ENCODE measurements at regions not wholly inside any gene's neighbourhood (a gene's known extent, or its start where the extent isn't known, plus 50 kb on each side); places are given as distances from the start of the nearest gene placed in this dataset.

DNA sequence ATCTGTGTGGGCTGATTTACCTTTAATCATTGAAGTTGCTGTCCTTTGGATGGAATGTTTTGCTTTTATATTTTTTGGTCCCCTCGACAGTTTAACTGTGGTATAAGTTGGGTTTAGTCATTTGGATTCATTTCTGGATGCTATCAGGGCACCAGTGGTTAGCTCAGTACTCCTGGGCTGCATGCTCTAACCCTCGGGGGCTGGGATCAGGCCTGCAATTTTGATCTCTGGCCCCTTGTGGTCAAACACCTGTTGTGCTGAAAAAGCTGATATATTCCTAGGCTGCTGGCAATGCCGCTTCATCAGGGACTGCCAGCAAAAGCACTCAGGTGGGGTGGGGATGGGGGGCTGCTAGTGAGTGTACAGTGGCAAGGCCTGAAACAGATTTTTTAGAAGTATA is 440.4 kb upstream of the RIOK2 start:
- H3K36me3 Mint-ChIP-seq (ENCODE audit: insufficient read depth) = no peaks in the 10 kb centered on the region

DNA sequence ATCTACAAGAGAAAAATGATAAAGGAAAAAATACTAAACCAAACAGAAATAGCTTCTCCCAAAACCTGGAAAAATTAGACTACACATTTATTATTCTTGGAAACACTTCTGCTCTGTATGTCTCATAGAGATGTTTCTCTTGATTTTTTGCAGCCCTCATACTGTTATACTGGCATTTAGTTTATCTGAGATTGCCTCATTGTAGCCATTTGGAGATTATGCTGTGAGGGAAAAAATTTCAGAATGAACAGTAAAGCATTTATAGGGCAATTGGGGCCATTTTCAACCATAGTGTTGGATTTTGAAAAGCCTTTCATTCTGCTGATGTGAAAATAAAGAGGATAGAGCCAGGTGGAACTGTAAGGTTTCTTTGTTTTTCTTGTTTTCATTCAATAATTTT is 441.8 kb upstream of the RIOK2 start:
- no peak overlapping the region for H3K4me3 Mint-ChIP-seq
- H3K36me3 Mint-ChIP-seq (ENCODE audit: insufficient read depth) = no peaks in the 10 kb centered on the region
- no peak overlapping the region for H3K27ac Mint-ChIP-seq
- no peaks in the 10 kb centered on the region for H3K27me3 Mint-ChIP-seq
- H3K9me3 Mint-ChIP-seq = peaks cover 3 to 13% of the 10 kb centered on the region in 2 donors
- no peaks in the 10 kb centered on the region for H3K4me1 Mint-ChIP-seq (ENCODE audit: low read depth in 2 of 2)
- DNase-seq (no peak), ATAC-seq (replicated peaks) (no peak)

More for the DNA sequence above, 440.4 kb upstream of the RIOK2 start:
- no peak overlapping the region for H3K27ac Mint-ChIP-seq
- DNase-seq (no peak), ATAC-seq (replicated peaks) (no peak)
- H3K4me1 Mint-ChIP-seq (ENCODE audit: low read depth in 2 of 2) = no peaks in the 10 kb centered on the region
- no peaks in the 10 kb centered on the region for H3K27me3 Mint-ChIP-seq
- H3K9me3 Mint-ChIP-seq = peaks cover 9 to 26% of the 10 kb centered on the region in 2 donors
- no peak overlapping the region for H3K4me3 Mint-ChIP-seq

GRCh38 chr5:97627272-97627671 is 444.2 kb upstream of the RIOK2 start:
- Mint-ChIP-seq H3K9me3 (peaks cover 3 to 16% of the 10 kb centered on the region in 2 donors), H3K27ac (no peak overlapping the region), H3K36me3 (ENCODE audit: insufficient read depth) (no peaks in the 10 kb centered on the region), H3K4me3 (no peak overlapping the region), H3K27me3 (no peaks in the 10 kb centered on the region), H3K4me1 (ENCODE audit: low read depth in 2 of 2) (no peaks in the 10 kb centered on the region)
- DNase-seq = no peak
- no peak for ATAC-seq (replicated peaks)

DNA sequence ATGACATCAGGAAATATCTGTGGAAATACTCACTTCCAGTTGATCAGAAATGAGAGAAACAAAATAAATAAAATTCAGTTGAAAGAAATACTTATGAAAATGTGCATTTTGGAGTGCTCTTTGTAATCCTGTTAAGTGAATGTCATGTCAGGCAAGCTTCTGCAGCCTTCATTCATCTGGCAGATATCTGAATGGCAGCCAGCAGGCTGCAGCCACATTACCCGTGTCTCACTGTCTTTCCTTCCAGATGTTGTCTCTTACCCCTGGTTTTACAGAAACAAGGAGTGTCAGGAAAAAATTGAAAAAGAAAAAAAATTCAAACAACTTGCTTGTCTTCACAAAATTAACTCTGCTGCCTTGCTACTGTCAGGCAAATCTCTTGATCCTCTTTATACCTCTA is 445.0 kb upstream of the RIOK2 start:
- Mint-ChIP-seq H3K27me3 (no peaks in the 10 kb centered on the region), H3K27ac (no peak overlapping the region), H3K36me3 (ENCODE audit: insufficient read depth) (no peaks in the 10 kb centered on the region), H3K4me1 (ENCODE audit: low read depth in 2 of 2) (no peaks in the 10 kb centered on the region), H3K4me3 (no peak overlapping the region), H3K9me3 (peaks cover under 1 to 16% of the 10 kb centered on the region in 2 donors)
- no peak for ATAC-seq (replicated peaks)
- DNase-seq = no peak

DNA sequence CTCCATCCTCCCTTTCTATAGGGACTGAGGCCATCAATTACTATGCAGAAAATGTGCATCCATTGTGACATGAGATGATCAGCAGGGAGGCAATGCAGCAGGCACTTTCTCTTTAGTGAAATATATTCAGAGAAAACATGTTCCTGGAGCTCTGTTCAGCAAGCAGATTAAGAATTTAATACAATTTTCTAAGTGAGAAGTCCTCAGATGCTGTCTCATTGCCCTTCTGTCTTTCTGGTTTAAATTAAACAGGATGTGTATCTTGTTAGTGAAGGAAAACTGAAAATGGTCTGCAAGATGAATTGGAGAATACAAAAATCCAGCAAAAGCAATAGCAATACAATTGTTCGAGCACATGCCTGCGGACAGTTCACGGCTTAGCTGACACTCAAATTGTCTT is 445.8 kb upstream of the RIOK2 start:
- H3K27me3 Mint-ChIP-seq = no peaks in the 10 kb centered on the region
- no peak for ATAC-seq (replicated peaks)
- no peaks in the 10 kb centered on the region for H3K4me1 Mint-ChIP-seq (ENCODE audit: low read depth in 2 of 2)
- no peak overlapping the region for H3K27ac Mint-ChIP-seq
- H3K36me3 Mint-ChIP-seq (ENCODE audit: insufficient read depth) = no peaks in the 10 kb centered on the region
- no peak for DNase-seq
- no peak overlapping the region for H3K4me3 Mint-ChIP-seq
- H3K9me3 Mint-ChIP-seq = peaks cover 0 to 16% of the 10 kb centered on the region in 2 donors

- H3K9me3 Mint-ChIP-seq = peaks cover 0 to 16% of the 10 kb centered on the region in 2 donors
- H3K4me3 Mint-ChIP-seq = no peak overlapping the region
- no peaks in the 10 kb centered on the region for H3K36me3 Mint-ChIP-seq (ENCODE audit: insufficient read depth)
- no peaks in the 10 kb centered on the region for H3K27me3 Mint-ChIP-seq
- H3K27ac Mint-ChIP-seq = no peak overlapping the region
- no peaks in the 10 kb centered on the region for H3K4me1 Mint-ChIP-seq (ENCODE audit: low read depth in 2 of 2)
- ATAC-seq (replicated peaks) (no peak), DNase-seq (no peak)
Measured at GRCh38 chr5:97629276-97629675, 446.2 kb upstream of the RIOK2 start.

GRCh38 chr5:97635553-97635952 is 452.5 kb upstream of the RIOK2 start:
- H3K27ac Mint-ChIP-seq = no peak overlapping the region
- peaks cover 3 to 21% of the 10 kb centered on the region in 2 donors for H3K9me3 Mint-ChIP-seq
- no peak for ATAC-seq (replicated peaks)
- no peak for DNase-seq
- no peak overlapping the region for H3K4me3 Mint-ChIP-seq
- H3K36me3 Mint-ChIP-seq (ENCODE audit: insufficient read depth) = no peaks in the 10 kb centered on the region
- no peaks in the 10 kb centered on the region for H3K4me1 Mint-ChIP-seq (ENCODE audit: low read depth in 2 of 2)
- H3K27me3 Mint-ChIP-seq = no peaks in the 10 kb centered on the region

GRCh38 chr5:97636766-97637165 is 453.7 kb upstream of the RIOK2 start:
- H3K4me3 Mint-ChIP-seq = no peak overlapping the region
- ATAC-seq (replicated peaks) (no peak), DNase-seq (no peak)
- peaks cover 3 to 14% of the 10 kb centered on the region in 2 donors for H3K9me3 Mint-ChIP-seq
- H3K4me1 Mint-ChIP-seq (ENCODE audit: low read depth in 2 of 2) = no peaks in the 10 kb centered on the region
- no peaks in the 10 kb centered on the region for H3K36me3 Mint-ChIP-seq (ENCODE audit: insufficient read depth)
- H3K27ac Mint-ChIP-seq = no peak overlapping the region
- no peaks in the 10 kb centered on the region for H3K27me3 Mint-ChIP-seq

DNA sequence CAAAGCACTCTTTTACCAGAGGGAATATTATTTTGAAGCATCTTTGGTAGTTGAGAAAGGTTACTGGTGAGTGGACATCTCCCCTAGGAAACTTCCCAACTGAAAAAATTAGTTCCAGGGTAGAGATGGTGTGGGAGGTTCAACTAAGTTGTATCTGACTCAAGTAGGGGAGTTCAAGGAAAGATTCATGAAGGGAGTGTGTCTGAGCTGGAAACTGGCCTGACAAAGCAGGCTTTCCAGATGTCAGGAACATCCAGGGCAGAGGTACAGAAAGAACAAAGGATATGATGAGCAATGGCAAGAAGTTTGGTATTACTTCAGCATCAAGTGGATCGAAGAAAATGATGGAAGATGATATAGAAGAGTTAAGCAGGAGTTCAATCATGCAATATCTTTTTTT is 458.0 kb upstream of the RIOK2 start:
- Mint-ChIP-seq H3K4me3 (no peak overlapping the region), H3K36me3 (ENCODE audit: insufficient read depth) (no peaks in the 10 kb centered on the region), H3K4me1 (ENCODE audit: low read depth in 2 of 2) (no peaks in the 10 kb centered on the region), H3K27ac (no peak overlapping the region), H3K9me3 (peaks cover 3 to 13% of the 10 kb centered on the region in 2 donors), H3K27me3 (no peaks in the 10 kb centered on the region)
- no peak for ATAC-seq (replicated peaks)
- no peak for DNase-seq

DNA sequence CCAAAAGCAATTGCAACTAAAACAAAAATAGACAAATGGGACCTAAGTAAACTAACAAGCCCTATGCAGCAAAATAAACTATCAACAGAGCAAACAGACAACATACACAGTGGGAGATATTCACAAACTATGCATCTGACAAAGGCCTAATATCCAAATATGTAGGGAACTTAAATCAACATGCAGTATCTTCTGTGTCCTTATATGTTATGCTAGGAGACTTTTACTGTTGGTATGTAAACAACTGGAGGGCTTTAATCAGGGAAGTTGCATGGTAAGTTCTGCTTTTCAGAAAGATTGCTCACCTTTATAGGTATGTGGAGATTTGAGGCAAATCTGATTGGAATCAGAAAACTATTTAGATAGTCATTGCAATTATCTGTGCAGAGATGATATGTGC is 461.2 kb upstream of the RIOK2 start:
- no peaks in the 10 kb centered on the region for H3K27me3 Mint-ChIP-seq
- no peak overlapping the region for H3K27ac Mint-ChIP-seq
- no peaks in the 10 kb centered on the region for H3K36me3 Mint-ChIP-seq (ENCODE audit: insufficient read depth)
- ATAC-seq (replicated peaks) = no peak
- no peak for DNase-seq
- H3K4me3 Mint-ChIP-seq = no peak overlapping the region
- peaks cover 3 to 8% of the 10 kb centered on the region in 2 donors for H3K9me3 Mint-ChIP-seq
- no peaks in the 10 kb centered on the region for H3K4me1 Mint-ChIP-seq (ENCODE audit: low read depth in 2 of 2)

GRCh38 chr5:97644896-97645295 is 461.8 kb upstream of the RIOK2 start:
- Mint-ChIP-seq H3K36me3 (ENCODE audit: insufficient read depth) (no peaks in the 10 kb centered on the region), H3K4me3 (no peak overlapping the region), H3K9me3 (peaks cover 3 to 15% of the 10 kb centered on the region in 2 donors), H3K27me3 (no peaks in the 10 kb centered on the region), H3K27ac (no peak overlapping the region), H3K4me1 (ENCODE audit: low read depth in 2 of 2) (no peaks in the 10 kb centered on the region)
- DNase-seq (no peak), ATAC-seq (replicated peaks) (no peak)

DNA sequence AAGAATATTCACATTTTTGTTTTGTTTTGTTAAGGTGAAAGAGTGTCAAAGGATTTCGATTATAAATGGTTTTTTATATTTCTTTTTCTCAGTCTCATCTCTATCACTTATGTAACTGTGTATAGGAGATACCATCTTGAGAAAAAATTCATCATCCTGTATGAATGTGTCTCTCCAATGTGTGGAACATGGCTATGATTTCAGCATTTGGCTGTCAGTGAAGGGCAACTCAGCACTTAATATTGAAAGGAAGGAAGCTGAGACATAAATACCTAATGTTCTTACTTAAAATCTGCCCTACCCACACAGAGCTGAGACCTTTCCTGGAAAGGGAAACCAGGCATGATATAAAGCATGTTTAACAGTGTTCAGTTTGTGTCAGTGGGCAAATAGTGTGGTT is 474.2 kb upstream of the RIOK2 start:
- Mint-ChIP-seq H3K27ac (no peak overlapping the region), H3K4me3 (no peak overlapping the region), H3K36me3 (ENCODE audit: insufficient read depth) (no peaks in the 10 kb centered on the region), H3K4me1 (ENCODE audit: low read depth in 2 of 2) (no peaks in the 10 kb centered on the region), H3K27me3 (no peaks in the 10 kb centered on the region), H3K9me3 (peaks cover 4 to 25% of the 10 kb centered on the region in 2 donors)
- ATAC-seq (replicated peaks) = no peak
- DNase-seq = no peak

DNA sequence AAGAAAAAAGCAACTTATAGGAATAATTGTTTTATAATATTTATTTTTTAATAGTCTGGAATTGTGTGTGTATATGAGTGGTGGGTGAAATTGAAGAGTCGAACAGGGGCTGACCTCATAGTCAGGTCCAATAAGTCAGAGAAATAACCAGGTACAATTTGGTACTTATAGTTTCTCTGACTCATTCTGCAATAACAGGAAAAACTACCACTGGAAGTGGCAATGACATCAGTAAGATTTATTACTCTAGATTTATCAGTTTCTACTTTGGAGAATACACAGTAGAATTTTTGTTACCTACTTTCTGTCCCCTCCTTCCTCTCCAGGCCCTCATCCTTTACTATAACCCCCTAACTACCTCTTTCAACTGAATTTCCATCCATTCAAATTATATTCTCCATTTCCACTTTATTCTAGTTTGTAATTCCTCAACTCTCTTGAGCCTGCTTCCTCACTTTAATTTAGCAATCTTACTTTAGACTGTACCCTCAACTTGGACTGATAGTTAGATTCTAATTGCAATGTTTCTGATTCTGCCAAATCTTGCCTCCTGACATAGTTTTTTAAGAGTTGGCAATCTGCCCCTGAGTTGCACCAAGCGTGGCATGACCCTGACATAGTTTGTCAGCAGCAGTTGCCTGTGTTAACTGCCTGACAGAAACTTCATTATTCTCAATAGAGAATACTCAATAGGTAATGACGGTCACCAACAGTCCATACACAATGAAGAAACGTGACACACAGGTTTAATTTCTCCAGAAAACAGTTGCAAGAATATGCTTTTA is 475.3 kb upstream of the RIOK2 start:
- H3K4me1 Mint-ChIP-seq (ENCODE audit: low read depth in 2 of 2) = no peaks in the 10 kb centered on the region
- no peaks in the 10 kb centered on the region for H3K36me3 Mint-ChIP-seq (ENCODE audit: insufficient read depth)
- peaks cover 4 to 16% of the 10 kb centered on the region in 2 donors for H3K9me3 Mint-ChIP-seq
- H3K27ac Mint-ChIP-seq = no peak overlapping the region
- H3K27me3 Mint-ChIP-seq = no peaks in the 10 kb centered on the region
- no peak for DNase-seq
- H3K4me3 Mint-ChIP-seq = no peak overlapping the region
- ATAC-seq (replicated peaks) = no peak

- no peak overlapping the region for H3K4me3 Mint-ChIP-seq
- DNase-seq (no peak), ATAC-seq (replicated peaks) (no peak)
- peaks cover 0 to 17% of the 10 kb centered on the region in 2 donors for H3K9me3 Mint-ChIP-seq
- H3K27ac Mint-ChIP-seq = no peak overlapping the region
- H3K36me3 Mint-ChIP-seq (ENCODE audit: insufficient read depth) = no peaks in the 10 kb centered on the region
- no peaks in the 10 kb centered on the region for H3K27me3 Mint-ChIP-seq
- no peaks in the 10 kb centered on the region for H3K4me1 Mint-ChIP-seq (ENCODE audit: low read depth in 2 of 2)
Measured at GRCh38 chr5:97666783-97667182, 483.7 kb upstream of the RIOK2 start.

Measured in effector memory CD8-positive, alpha-beta T cell (primary cell).